Retinal pigment epithelial cell (primary cell): ENCODE measurements at regions not wholly inside any gene's neighbourhood (a gene's known extent, or its start where the extent isn't known, plus 50 kb on each side); places are given as distances from the start of the nearest gene placed in this dataset.

Experiments
- DNase-seq: peaks from one replicate; pipeline ENCODE4 v3.0.0-alpha.2; 2010; ENCODE audit warnings: low read depth
- H3K4me3 ChIP-seq: 2 replicates; pipeline ENCODE4 v1.5.1; 2011; ENCODE audit warnings: mild to moderate bottlenecking, low read length, control low read depth, moderate library complexity
- TF ChIP-seq, protein P1 (sequence below): conservative IDR thresholded peaks from 2 replicates; pipeline ENCODE4 v1.5.1; 2011; ENCODE audit warnings: low read depth, low read length, control low read depth, inconsistent platforms

DNA sequence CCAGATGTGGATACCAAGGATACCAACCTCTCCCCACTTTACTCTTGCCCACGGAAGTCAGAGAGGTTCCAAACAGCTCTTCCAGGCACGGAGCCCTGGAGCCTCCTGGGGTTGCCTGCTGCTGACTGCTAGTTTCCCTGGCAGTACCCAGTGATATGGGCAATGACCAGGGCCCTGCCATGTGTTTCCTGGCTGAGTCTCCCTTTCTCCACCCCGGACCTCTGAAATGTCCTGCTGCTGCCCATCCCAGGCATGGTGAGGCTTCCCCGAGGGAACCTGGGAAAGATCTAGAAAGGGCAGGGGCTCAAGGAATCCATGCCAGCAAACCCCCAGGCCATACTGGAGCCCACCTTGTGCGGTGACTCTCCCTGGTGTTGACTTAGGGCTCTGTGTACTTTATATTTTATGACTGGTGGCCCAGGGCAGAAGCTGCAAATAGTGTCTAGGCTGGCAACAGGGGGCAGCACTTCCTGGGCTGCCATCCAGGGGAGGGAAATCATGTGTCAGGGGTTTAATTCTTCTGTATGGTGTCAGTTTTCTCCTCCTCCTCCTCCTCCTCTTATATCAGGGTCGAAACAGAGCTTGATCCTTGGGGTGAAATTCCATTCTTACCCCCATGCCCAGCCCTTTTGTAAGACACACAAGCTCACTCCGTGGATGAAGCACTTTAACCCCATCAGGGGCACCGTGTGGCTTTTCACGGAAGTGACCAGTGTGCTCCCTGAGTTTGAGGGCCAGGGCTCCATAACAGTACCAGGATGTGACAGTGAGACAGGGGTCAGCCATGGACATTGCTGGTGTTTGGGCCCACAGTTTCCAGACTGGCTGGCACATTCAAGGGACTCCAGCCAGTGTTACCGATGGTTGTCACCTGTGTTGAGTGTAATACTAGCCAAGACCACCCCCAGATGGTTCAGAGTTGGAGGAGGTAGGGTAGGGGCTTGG lies 62.4 kb upstream of the GDF10 start:
- H3K4me3 ChIP-seq, result no peak overlapping the region
- TF ChIP-seq, protein P1, sequence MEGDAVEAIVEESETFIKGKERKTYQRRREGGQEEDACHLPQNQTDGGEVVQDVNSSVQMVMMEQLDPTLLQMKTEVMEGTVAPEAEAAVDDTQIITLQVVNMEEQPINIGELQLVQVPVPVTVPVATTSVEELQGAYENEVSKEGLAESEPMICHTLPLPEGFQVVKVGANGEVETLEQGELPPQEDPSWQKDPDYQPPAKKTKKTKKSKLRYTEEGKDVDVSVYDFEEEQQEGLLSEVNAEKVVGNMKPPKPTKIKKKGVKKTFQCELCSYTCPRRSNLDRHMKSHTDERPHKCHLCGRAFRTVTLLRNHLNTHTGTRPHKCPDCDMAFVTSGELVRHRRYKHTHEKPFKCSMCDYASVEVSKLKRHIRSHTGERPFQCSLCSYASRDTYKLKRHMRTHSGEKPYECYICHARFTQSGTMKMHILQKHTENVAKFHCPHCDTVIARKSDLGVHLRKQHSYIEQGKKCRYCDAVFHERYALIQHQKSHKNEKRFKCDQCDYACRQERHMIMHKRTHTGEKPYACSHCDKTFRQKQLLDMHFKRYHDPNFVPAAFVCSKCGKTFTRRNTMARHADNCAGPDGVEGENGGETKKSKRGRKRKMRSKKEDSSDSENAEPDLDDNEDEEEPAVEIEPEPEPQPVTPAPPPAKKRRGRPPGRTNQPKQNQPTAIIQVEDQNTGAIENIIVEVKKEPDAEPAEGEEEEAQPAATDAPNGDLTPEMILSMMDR, result no peak
- DNase-seq, result no peak

DNA sequence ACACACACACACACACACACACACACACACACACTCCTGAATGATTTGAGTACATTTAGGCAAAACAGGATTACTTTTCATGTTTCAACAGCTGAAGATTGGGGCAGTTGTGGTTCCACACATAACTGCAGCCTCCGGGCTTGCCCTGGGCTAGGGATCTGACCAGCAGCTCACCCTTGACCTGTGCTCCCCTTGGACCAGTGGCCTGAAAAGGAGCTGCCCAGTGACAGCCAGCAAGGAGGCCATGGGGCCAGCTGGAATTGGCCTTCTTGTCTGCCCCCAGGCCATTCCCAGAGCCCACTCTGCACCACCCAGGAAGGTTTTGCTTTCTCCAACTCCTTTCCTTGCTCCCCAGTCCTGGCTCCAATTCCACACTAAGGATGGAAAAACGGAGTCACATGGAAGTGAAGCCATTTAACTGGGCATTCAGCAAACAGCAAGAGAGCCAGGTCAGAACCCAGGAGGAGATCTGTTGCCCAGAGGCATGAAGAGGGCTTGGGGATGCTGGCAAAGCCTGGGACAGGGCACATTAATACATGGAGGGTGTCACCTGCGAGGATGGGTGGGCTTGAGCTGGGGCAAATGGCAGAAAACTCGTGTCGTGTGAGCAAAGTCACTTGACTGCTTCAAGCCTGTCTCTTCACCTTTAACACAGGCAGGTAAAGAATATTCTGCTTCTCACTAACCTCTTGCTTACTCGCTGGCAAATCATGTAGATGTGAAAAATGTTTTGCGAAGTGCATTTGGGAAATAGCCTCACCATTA lies 61.5 kb upstream of the GDF10 start:
- no peak overlapping the region for H3K4me3 ChIP-seq
- TF ChIP-seq, protein P1, result no peak
- no peak for DNase-seq

DNA sequence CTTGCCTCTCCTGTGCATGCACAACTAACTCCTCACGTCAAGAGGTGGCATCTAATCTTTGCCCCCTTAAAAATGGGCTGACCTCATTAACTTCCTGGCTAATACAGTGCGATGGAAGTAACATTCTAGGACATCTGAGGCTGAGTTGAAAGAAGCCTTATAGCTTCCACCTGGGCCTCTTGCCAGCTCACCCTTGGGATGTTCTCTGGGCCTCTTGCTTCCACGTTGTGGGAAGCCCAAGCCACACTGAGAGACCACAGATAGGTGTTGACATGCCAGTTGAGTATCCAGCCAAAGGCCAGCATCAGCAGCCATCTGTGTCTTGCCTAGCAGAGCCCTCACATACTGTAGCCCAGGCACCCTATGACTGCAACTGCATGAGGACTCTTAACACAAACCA lies 60.8 kb upstream of the GDF10 start:
- DNase-seq, result no peak
- H3K4me3 ChIP-seq, result no peak overlapping the region
- TF ChIP-seq, protein P1, result no peak

DNA sequence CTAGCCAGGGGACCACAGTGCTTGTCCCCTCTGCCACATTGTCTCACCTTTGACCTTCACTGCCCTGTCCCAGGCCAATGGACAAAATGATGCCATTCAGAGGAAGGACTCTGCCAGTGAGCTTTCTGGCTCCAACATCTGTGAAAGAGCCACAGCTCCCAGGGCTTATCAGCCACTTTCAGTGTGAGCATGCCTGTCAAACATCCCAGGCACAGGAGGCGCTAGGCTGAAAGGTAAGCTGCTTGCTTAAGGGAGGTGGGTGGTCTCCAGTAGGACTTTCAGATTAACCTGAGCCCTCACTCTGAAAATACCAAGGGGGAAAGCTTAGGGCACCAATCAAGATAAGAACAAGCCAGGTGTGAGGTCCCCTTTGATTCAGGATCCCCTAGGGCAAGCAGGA lies 59.8 kb upstream of the GDF10 start:
- DNase-seq, result no peak
- H3K4me3 ChIP-seq, result no peak overlapping the region
- TF ChIP-seq, protein P1, result no peak

DNA sequence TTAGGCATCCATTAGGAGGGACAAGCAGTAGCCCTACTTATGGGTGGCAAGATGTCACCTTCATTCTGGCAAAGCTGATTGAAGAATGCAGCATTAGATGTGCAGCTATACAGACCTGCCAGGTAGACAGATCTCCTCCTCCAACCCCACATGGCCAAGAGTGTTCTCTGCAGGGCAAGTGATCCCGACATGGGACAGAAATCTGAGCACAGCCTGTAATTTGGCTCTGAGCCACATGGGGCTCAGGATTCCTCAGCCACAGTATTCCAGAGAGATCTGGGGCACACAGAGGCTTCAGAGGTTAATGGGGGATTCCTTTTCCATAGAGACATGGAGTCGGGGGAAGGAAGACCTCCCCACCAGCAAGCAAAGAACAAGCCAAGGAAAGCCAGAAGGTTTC lies 58.7 kb upstream of the GDF10 start:
- no peak for DNase-seq
- H3K4me3 ChIP-seq, result no peak overlapping the region
- TF ChIP-seq, protein P1, result no peak

DNA sequence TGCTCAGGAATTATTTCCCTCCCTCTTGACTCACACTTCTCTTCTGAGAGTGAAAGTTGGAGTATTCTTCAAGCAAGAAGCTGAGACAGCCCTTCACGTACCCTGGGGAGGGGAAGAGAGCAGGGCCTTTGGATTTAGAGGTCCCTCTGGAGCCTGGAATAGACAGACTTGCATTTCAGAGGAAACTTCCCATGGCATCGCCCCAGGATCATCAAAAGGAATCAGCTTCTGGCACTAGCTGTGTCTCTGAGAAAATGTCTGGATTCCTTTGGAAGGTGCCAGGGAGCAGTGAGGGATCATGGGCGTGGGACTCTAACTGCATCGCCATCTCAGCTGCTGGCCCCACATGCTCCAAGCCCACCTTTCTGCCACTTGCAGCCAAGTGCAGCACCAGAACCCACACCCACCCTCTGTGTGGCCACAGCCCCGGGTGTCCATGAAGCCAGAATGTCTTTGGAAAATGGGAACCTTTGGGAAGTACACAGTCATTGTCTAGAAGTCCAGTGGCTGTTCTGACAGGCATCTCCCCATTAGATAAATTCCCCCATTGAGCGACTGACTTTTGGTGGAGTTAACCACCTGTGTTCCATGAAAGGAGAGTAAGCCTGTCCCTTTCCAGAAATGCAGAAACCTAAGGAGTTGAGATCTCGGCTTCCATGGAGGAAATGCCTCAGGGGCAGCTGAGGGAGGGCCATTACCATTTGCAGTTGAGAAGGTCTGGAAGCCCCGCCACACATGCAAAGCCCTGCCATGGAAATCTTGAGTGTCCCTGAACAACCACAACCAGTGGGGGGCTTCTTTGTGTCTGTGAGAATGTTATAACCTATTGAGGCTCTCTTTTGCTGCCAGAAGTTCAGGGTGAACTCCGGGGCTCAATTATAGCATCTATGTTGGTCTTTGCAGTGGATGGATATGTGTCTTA lies 57.8 kb upstream of the GDF10 start:
- TF ChIP-seq, protein P1, result no peak
- no peak overlapping the region for H3K4me3 ChIP-seq
- DNase-seq, result no peak
